ENCODE measurements at regions not wholly inside any gene's neighbourhood (a gene's known extent, or its start where the extent isn't known, plus 50 kb on each side); places are given as distances from the start of the nearest gene placed in this dataset.
"Not testable (repeated sequence)": the region's sequence is repeated elsewhere in the genome, so short reads cannot be mapped to it uniquely, and the experiment has no call there.

DNA sequence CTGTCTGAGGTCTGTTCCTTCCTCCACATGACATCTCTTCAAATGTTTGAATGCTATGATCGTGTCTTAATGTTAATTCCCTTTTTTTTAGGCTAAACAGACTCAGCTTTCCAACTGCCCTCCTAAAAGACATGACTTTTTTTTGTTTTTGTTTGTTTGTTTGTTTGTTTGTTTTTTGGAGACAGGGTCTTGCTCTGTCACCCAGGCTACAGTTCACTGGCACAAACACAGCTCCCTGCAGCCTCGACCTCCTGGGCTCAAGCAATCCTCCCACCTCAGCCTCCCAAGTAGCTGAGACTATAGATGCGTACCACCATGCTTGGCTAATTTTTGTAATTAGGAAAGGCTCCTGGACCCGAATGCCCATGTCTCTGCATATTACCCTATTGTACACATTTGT lies 176.5 kb downstream of the ABCA8 start:
- no peak for DNase-seq

GRCh38 chr17:68777856-68778694 lies 176.9 kb upstream of the FAM20A start:
- DNase-seq, result no peak

DNA sequence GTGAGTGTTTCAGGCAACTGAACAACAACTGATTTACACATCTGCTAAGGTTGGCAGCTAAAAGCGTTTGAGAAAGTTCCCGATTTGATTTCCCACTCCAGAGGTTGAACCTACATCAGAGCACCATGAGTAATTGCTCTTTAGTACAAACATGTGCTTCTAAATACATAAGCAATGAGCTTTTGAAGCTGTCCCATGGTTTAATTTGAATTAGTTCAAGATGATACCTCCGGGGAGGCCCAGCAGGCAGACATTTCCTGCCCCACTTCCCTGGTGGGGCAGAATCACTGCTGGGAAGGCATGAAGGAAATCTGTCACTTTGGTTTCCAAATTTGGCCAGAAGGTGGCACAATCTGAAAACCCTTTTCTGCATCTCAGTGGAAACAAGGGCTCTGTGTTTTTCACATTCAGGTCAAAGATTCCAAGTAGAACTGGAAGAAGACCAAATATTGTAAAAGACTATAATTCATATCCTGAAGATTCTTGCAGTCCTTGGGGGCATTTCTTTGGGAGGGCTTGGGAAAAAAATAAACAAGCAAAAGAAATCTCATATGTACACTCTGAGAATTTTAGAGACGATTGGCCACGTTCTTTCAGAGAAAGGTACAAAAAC lies 176.2 kb upstream of the FAM20A start:
- DNase-seq, result peak; percentile 76

DNA sequence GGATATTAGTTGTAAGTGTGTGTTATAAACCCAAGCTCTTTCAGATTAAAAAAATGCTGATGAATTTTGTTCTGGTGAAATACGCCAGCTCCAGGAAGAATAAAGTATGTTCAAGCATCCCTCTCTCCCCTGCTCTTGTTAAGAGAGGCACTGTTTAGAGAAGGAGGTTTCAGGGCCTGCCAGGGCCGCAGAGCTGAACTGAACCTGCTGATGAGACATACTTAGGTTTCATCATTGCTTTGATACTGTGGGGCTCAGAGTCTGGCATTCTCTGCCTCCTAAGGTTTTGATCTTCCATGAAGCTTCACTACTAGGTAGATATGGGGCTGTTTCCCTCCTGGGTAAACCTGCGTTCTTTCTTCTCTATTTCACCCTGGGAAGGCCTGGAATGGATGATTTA lies 175.3 kb upstream of the FAM20A start:
- DNase-seq, result no peak

- DNase-seq, result no peak
Measured at GRCh38 chr17:68775969-68776368, 174.8 kb upstream of the FAM20A start.

DNA sequence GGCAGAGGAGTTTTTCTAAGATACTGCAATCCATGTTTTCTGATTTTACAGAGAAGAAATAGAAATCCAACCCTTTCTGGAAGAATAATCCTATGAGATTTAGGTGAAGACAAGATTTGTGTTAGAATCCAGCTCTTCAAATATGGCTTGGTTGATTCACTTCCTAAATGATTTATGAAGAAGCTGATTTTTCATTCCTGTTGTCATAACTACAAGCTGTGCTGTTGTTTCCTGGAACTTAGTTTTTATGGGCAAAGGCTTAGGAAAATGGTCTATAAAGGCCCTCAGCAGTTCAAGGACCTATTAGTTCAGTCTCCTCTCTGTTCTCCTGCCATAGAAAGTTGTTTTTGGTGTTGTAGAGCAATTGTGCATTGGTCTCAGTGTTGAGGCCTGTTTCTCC lies 174.2 kb upstream of the FAM20A start:
- no peak for DNase-seq

- DNase-seq, result peak; percentile 75
Measured at GRCh38 chr17:68771867-68772515, 170.8 kb upstream of the FAM20A start.

DNA sequence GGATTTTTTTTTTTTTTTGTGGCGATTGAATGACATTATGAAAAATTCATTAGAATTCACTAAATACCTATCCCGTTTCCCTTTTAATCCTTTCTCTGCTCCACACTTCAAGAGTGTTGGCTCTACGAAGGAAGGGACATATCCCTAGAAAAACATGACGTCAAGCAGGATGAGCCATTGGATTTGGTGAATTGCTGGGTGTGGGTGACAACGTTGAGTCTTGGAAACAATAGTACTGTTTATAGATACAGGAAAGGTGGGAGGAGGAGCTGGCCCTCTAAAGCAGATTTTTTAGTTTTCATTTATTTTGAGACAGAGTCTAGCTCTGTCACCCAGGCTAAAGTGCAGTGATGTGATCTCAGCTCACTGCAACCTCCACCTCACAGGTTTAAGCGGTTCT lies 167.6 kb upstream of the FAM20A start:
- DNase-seq, result no peak

GRCh38 chr17:68766640-68767039 lies 165.5 kb upstream of the FAM20A start:
- DNase-seq, result no peak

- no peak for DNase-seq
Measured at GRCh38 chr17:68763562-68763961, 162.4 kb upstream of the FAM20A start.

- no peak for DNase-seq
Measured at GRCh38 chr17:68762911-68763310, 161.7 kb upstream of the FAM20A start.

DNA sequence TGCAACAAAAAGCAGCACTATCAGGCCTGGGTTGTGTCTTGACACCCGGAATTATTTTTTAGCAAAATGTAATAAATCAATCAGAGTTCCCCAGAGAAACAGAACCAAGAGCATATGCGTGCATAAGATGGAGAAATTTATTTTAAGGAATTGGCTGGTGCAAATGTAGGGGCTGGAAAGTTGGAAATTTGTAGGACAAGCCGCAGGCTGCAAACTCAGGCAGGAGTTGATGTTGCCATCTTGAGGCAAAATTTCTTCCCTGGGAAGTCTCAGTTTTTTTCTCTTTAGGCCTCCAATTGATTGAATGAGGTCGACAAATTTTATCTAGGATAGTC lies 158.9 kb upstream of the FAM20A start:
- no peak for DNase-seq

- DNase-seq, result peak; percentile 93
Measured at GRCh38 chr17:68759343-68760140, 158.4 kb upstream of the FAM20A start.

DNA sequence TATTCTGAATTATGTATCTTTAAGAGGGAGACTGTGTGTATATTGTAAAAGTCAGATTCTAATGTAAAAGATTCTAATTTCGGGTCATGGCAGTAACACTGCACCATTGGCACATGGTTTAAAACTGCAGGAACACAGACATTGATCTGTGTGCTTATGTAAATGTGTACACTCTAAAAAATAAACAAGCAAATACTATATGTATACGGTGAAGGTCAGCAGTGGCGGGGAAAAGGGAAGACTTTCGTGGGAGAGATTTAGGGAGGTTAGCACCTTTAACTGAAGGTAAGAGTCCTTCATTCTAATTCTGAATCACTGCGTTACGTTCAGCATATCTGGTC lies 157.8 kb upstream of the FAM20A start:
- no peak for DNase-seq

- DNase-seq, result not testable (repeated sequence)
Measured at GRCh38 chr17:68757866-68758757, 156.9 kb upstream of the FAM20A start.

DNA sequence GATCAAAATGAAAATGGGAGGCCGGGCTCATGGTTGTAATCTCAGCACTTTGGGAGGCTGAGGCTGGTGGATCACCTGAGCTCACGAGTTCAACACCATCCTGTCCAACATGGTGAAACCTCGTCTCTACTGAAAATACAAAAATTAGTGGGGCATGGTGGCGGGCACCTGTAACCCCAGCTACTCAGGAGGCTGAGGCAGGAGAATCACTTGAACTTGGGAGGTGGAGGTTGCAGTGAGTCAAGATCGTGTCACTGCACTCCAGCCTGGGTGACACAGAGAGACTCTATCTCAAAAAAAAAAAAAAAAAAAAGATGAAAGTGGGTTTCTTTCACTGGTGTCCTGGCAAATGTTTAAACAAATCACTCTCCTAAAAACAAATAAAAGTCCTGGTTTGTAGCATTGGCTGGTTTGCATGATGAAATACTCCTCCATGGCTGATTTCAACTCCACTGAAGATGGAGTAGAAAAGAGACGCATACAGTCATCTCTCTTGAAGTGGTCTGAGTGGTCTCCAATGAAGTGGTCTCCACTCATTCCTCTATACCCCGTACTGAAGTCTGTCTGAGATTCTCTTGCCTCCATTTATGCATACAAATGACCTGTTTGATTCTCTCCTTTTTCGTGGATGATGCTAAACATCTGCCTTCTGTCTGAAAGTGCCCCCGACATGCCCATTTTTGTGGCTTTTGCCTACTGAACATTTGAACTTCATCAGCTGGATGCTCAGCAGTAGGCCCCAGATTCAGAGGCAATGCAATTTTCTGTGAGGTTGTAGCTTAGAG lies 153.0 kb upstream of the FAM20A start:
- DNase-seq, result no peak

DNA sequence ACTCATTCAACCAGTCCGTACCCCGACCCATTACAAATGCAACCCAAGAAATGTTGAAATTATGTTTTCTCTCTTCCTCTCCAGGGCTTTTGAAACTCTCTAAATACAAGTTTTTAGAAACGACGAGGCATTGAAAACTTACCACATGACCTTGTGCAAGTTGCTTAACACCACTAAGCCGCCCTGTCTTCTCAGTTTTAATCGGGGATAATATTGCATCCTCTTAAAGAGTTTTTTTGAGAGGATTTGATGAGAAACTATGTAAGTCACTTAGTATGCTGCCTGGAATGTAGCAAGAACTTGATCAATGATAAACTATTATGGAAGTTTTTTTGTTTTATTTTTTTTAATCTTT lies 149.0 kb upstream of the FAM20A start:
- no peak for DNase-seq

DNA sequence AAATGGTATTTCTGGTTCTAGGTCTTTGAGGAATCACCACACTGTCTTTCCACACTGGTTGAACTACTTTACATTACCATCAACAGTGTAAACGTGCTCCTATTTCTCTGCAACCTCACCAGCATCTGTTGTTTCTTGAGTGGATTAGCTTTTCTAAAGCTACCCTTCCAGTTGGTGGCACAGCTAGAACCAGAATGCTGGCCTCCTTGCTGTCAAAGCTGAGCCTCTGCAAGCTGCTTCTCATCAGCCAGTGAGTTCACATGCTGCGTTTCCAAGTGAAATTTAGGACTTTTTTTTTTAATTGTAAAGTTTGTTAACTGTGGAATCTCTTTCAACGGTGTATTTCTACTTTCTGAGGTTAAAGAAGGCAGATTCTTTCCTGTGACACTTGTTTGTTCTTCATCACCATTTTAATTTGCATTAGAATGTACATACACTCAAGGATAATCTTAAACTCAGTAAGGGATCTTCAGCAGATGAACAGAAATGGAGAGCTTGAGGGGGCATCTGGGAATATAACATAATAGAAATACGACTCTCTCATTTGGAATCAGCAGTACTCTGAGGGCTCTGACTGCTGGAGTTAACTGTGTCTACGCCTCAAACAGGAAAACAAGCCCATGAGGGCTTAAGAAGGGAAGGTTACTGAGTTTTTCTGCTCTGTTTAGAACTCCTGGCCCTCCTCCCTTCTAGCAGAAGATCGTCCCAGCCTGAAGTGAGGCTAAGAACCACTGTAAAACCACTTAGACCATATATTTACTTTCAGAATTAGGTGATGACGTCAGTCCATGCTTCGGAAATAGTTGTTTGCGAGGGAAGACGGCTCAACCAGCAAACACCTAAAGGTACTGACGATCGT lies 148.4 kb upstream of the FAM20A start:
- no peak for DNase-seq

GRCh38 chr17:68748381-68748780 lies 147.2 kb upstream of the FAM20A start:
- DNase-seq, result no peak

DNA sequence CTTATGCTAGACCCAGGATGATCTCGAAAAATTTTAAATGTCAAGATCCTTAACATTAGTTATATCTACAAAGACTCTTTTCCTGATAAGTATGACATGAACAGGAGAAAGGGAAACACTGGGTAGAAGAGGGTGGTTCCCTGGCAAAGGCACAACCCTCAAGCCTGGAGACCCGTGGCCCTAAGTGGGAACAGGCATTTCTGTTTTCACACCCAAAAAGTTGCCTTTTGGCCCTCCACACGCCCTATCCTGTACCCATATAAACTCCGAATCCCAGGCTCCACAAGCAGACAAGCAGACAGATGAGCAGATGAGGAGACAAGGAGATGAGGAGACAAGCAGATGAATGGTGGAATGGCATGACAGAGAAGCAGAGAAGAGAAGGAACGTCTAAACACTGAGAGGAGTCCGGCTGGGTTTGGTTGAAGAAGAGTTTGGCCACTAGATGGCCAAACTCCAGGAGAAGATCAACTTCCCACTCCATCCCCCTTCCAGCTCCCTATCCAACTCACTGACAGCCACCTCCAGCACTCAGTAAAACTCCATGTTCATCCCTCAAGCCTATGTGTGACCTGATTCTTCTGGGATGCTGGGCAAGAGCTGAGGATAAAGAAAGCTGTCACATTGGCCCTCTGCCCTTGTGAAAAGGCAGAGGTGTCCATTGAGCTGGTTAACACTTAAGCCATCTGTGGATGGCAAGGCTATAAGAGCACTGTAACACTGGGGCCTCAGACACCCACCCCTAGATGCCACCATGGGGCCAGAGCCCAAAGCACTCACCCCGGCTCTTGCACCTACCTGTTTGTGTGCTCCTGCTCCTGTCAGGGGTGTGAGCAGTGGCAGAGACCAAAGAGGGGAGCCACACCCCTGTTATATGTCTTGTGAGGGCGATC lies 139.6 kb upstream of the FAM20A start:
- no peak for DNase-seq

Measured in NCI-H1694 (cell line).